Stomach (tissue), 8 donors: ENCODE measurements at regions not wholly inside any gene's neighbourhood (a gene's known extent, or its start where the extent isn't known, plus 50 kb on each side); places are given as distances from the start of the nearest gene placed in this dataset.

Experiments used
- DNase-seq, 2 donors: peaks; one replicate each; pipeline versions ENCODE4 v3.0.0 to v3.0.0-alpha.2; 2013 to 2019
- H3K27ac ChIP-seq, 5 donors: fragments of 200-600 bp in 4 of 5; sonication (generic) in 4 of 5; one replicate each; pipeline ENCODE4 v1.5.1; 2013 to 2019; ENCODE audit warnings: mild to moderate bottlenecking in 1 of 5, moderate library complexity in 1 of 5
- H3K27me3 ChIP-seq, 3 donors: fragments of 200-600 bp; sonication (generic); one replicate each; pipeline ENCODE4 v1.5.1; 2017 to 2019; ENCODE audit warnings: mixed run types in 1 of 3
- H3K36me3 ChIP-seq, 4 donors: fragments of 200-600 bp; sonication (generic); 1 replicate in 3 of 4; 2 replicates in 1 of 4; pipeline ENCODE4 v1.5.1; 2016 to 2019
- H3K4me1 ChIP-seq, 4 donors: fragments of 200-600 bp; sonication (generic); one replicate each; pipeline ENCODE4 v1.5.1; 2016 to 2019
- H3K4me3 ChIP-seq, 4 donors: fragments of 200-600 bp; sonication (generic) in 3 of 4; one replicate each; pipeline ENCODE4 v1.5.1; 2016 to 2019; ENCODE audit warnings: mild to moderate bottlenecking in 1 of 4
- H3K9me3 ChIP-seq, 4 donors: fragments of 200-600 bp; sonication (generic); one replicate each; pipeline ENCODE4 v1.5.1; 2016 to 2019
- CTCF ChIP-seq, 7 experiments: fragments of 450-650 bp in 4 of 7; fragments of 200-600 bp in 3 of 7; sonication (generic) in 3 of 7; IDR thresholded peaks; one replicate each; pipeline ENCODE4 v1.5.1; 2016 to 2019; ENCODE audit warnings: antibody characterized with exemption in 7 of 7, control low read depth in 2 of 7, mild to moderate bottlenecking in 1 of 7
- EP300 ChIP-seq: sonication (generic); formaldehyde crosslinking; IDR thresholded peaks from one replicate; pipeline ENCODE4 v1.6.1; 2017; ENCODE audit warnings: antibody characterized with exemption
- POLR2A ChIP-seq, 4 donors: fragments of 450-650 bp; IDR thresholded peaks; one replicate each; pipeline ENCODE4 v1.6.1; 2016; ENCODE audit warnings: antibody characterized with exemption in 4 of 4, control low read depth in 2 of 4, mild to moderate bottlenecking in 1 of 4, moderate library complexity in 1 of 4
- POLR2AphosphoS5 ChIP-seq, 3 donors: sonication (generic); formaldehyde crosslinking; IDR thresholded peaks; one replicate each; pipeline ENCODE4 v1.6.1; 2016; ENCODE audit warnings: antibody characterized with exemption in 3 of 3
- WGBS, 5 donors: extraction: QIAGEN DNeasy Blood & Tissue Kit in 3 of 5; methylation state at CpG; one replicate each; pipeline versions ENCODE4 v1.1.5 to v1.1.7; 2013 to 2018; 5-methylcytosine and 5-hydroxymethylcytosine counted together
- intact Hi-C: fragments of 100-400 bp; cut with DNase I; formaldehyde crosslinking; loops from one replicate; pipeline ENCODE4 v1.15.1; 2023; ENCODE audit warnings: low total_unique reads
- donor health status: healthy with polysubstance abuse.
- donor health status: Bipolar disorder and iron deficiency.
- donor health status: healthy.

- intact Hi-C loops = no loop called here
Observed at GRCh38 chr10:107284187-107284586, 119.7 kb upstream of the SORCS1 start.

GRCh38 chr10:107280293-107280692 lies 115.8 kb upstream of the SORCS1 start:
- H3K36me3 ChIP-seq = no peaks in the 10 kb centered on the region
- TF ChIP-seq POLR2AphosphoS5 (IDR thresholded peaks at IDR 0.05) (no peak), EP300 (no peak), POLR2A (IDR thresholded peaks at IDR 0.05) (no peak), CTCF (IDR thresholded peaks at IDR 0.05) (no peak)
- DNase-seq = peak in 1 of 2 donors; percentile 59
- H3K27ac ChIP-seq = no peak overlapping the region
- intact Hi-C loops = no loop called here
- H3K4me3 ChIP-seq = no peak overlapping the region
- WGBS, 5 donors = 35 to 51% (median 41%) methylated on average over 3 of the region's 3 CpGs
- H3K9me3 ChIP-seq = peaks cover 0 to 15% (median 2%) of the 10 kb centered on the region in 4 donors
- no peaks in the 10 kb centered on the region for H3K4me1 ChIP-seq
- no peaks in the 10 kb centered on the region for H3K27me3 ChIP-seq

More at GRCh38 chr10:107284187-107284586, 119.7 kb upstream of the SORCS1 start:
- H3K4me1 ChIP-seq = no peaks in the 10 kb centered on the region
- no peak overlapping the region for H3K27ac ChIP-seq
- H3K4me3 ChIP-seq = no peak overlapping the region
- no peaks in the 10 kb centered on the region for H3K27me3 ChIP-seq
- no peak for TF ChIP-seq CTCF (IDR thresholded peaks at IDR 0.05)
- no peak for TF ChIP-seq POLR2AphosphoS5 (IDR thresholded peaks at IDR 0.05)
- no peak for TF ChIP-seq POLR2A (IDR thresholded peaks at IDR 0.05)
- no peak for TF ChIP-seq EP300
- 64 to 89% (median 89%) methylated on average over 2 of the region's 2 CpGs for WGBS, 5 donors
- H3K9me3 ChIP-seq = peaks cover 0 to 15% (median 4%) of the 10 kb centered on the region in 4 donors
- DNase-seq = no peak
- H3K36me3 ChIP-seq = no peaks in the 10 kb centered on the region

GRCh38 chr10:107277591-107277990 lies 113.1 kb upstream of the SORCS1 start:
- no peak for DNase-seq
- no peak for TF ChIP-seq CTCF (IDR thresholded peaks at IDR 0.05)
- TF ChIP-seq POLR2A (IDR thresholded peaks at IDR 0.05) = no peak
- no peak for TF ChIP-seq POLR2AphosphoS5 (IDR thresholded peaks at IDR 0.05)
- TF ChIP-seq EP300 = no peak
- Histone ChIP-seq H3K4me1 (no peaks in the 10 kb centered on the region), H3K9me3 (peaks cover 0 to 6% (median 2%) of the 10 kb centered on the region in 4 donors), H3K36me3 (no peaks in the 10 kb centered on the region), H3K4me3 (no peak overlapping the region), H3K27ac (no peak overlapping the region), H3K27me3 (no peaks in the 10 kb centered on the region)
- intact Hi-C loops = no loop called here
- 56 to 75% (median 58%) methylated on average over 2 of the region's 2 CpGs for WGBS, 5 donors

GRCh38 chr10:107275806-107276205 lies 111.3 kb upstream of the SORCS1 start:
- Histone ChIP-seq H3K4me3 (no peak overlapping the region), H3K36me3 (no peaks in the 10 kb centered on the region), H3K9me3 (no peaks in the 10 kb centered on the region), H3K27me3 (no peaks in the 10 kb centered on the region), H3K4me1 (no peaks in the 10 kb centered on the region), H3K27ac (no peak overlapping the region)
- TF ChIP-seq POLR2A (IDR thresholded peaks at IDR 0.05) (no peak), CTCF (IDR thresholded peaks at IDR 0.05) (no peak), EP300 (no peak), POLR2AphosphoS5 (IDR thresholded peaks at IDR 0.05) (no peak)
- DNase-seq = no peak
- intact Hi-C loops = no loop called here
- WGBS, 5 donors = 61 to 74% (median 72%) methylated on average over 3 of the region's 3 CpGs
